Stomach (tissue), 4 donors: ENCODE measurements at regions not wholly inside any gene's neighbourhood (a gene's known extent, or its start where the extent isn't known, plus 50 kb on each side); places are given as distances from the start of the nearest gene placed in this dataset.

Source experiments
- EP300 ChIP-seq: sonication (generic); formaldehyde crosslinking; IDR thresholded peaks from one replicate; pipeline ENCODE4 v1.6.1; 2017; ENCODE audit warnings: antibody characterized with exemption
- POLR2A ChIP-seq, 4 donors: fragments of 450-650 bp; IDR thresholded peaks; one replicate each; pipeline ENCODE4 v1.6.1; 2016; ENCODE audit warnings: antibody characterized with exemption in 4 of 4, control low read depth in 2 of 4, mild to moderate bottlenecking in 1 of 4, moderate library complexity in 1 of 4
- POLR2AphosphoS5 ChIP-seq, 3 donors: sonication (generic); formaldehyde crosslinking; IDR thresholded peaks; one replicate each; pipeline ENCODE4 v1.6.1; 2016; ENCODE audit warnings: antibody characterized with exemption in 3 of 3
- TF ChIP-seq, protein P1 (sequence below), 7 experiments: fragments of 450-650 bp in 4 of 7; fragments of 200-600 bp in 3 of 7; sonication (generic) in 3 of 7; IDR thresholded peaks; one replicate each; pipeline ENCODE4 v1.5.1; 2016 to 2019; ENCODE audit warnings: antibody characterized with exemption in 7 of 7, control low read depth in 2 of 7, mild to moderate bottlenecking in 1 of 7

- TF ChIP-seq POLR2A (IDR thresholded peaks at IDR 0.05), result no peak
- TF ChIP-seq, protein P1, sequence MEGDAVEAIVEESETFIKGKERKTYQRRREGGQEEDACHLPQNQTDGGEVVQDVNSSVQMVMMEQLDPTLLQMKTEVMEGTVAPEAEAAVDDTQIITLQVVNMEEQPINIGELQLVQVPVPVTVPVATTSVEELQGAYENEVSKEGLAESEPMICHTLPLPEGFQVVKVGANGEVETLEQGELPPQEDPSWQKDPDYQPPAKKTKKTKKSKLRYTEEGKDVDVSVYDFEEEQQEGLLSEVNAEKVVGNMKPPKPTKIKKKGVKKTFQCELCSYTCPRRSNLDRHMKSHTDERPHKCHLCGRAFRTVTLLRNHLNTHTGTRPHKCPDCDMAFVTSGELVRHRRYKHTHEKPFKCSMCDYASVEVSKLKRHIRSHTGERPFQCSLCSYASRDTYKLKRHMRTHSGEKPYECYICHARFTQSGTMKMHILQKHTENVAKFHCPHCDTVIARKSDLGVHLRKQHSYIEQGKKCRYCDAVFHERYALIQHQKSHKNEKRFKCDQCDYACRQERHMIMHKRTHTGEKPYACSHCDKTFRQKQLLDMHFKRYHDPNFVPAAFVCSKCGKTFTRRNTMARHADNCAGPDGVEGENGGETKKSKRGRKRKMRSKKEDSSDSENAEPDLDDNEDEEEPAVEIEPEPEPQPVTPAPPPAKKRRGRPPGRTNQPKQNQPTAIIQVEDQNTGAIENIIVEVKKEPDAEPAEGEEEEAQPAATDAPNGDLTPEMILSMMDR (IDR thresholded peaks at IDR 0.05), result no peak
- TF ChIP-seq POLR2AphosphoS5 (IDR thresholded peaks at IDR 0.05), result no peak
- TF ChIP-seq EP300, result no peak
Measured at GRCh38 chr3:72220946-72221345, 436.0 kb upstream of the PROK2 start.
